Spleen (tissue), 11 donors: ENCODE measurements at regions not wholly inside any gene's neighbourhood (a gene's known extent, or its start where the extent isn't known, plus 50 kb on each side); places are given as distances from the start of the nearest gene placed in this dataset.

Experiments used
- DNase-seq: peaks from one replicate; pipeline ENCODE4 v3.0.0-alpha.2; 2020
- H3K27ac ChIP-seq, 8 donors: fragments of 200-600 bp; sonication (generic) in 7 of 8; 1 replicate in 4 of 8; 2 replicates in 4 of 8; pipeline versions ENCODE4 v1.5.0 to v1.8.0; 2016 to 2021; ENCODE audit warnings: inconsistent platforms in 4 of 8, mild to moderate bottlenecking in 4 of 8, moderate library complexity in 1 of 8
- H3K27me3 ChIP-seq, 7 donors: fragments of 200-600 bp; sonication (generic) in 6 of 7; replicated peaks in 1 of 7; 1 replicate in 4 of 7; 2 replicates in 3 of 7; pipeline versions ENCODE4 v1.5.0 to v1.8.0; 2016 to 2021; ENCODE audit warnings: inconsistent platforms in 3 of 7, mild to moderate bottlenecking in 1 of 7
- H3K36me3 ChIP-seq, 6 donors: fragments of 200-600 bp; sonication (generic) in 5 of 6; 1 replicate in 4 of 6; 2 replicates in 2 of 6; pipeline versions ENCODE4 v1.5.0 to v1.8.0; 2016 to 2021; ENCODE audit warnings: inconsistent platforms in 2 of 6
- H3K4me1 ChIP-seq, 6 donors: fragments of 200-600 bp; sonication (generic) in 5 of 6; 1 replicate in 3 of 6; 2 replicates in 3 of 6; pipeline versions ENCODE4 v1.5.0 to v1.8.0; 2016 to 2021; ENCODE audit warnings: inconsistent platforms in 3 of 6
- H3K4me3 ChIP-seq, 8 donors: fragments of 200-600 bp; sonication (generic) in 7 of 8; 1 replicate in 4 of 8; 2 replicates in 4 of 8; pipeline versions ENCODE4 v1.5.0 to v1.8.0; 2016 to 2021; ENCODE audit warnings: inconsistent platforms in 4 of 8, mild to moderate bottlenecking in 4 of 8, moderate library complexity in 2 of 8
- H3K9me3 ChIP-seq, 8 donors: fragments of 200-600 bp; sonication (generic) in 7 of 8; 1 replicate in 4 of 8; 2 replicates in 4 of 8; pipeline versions ENCODE4 v1.5.0 to v1.8.0; 2016 to 2021; ENCODE audit warnings: inconsistent platforms in 4 of 8
- CTCF ChIP-seq, 11 experiments: fragments of 200-600 bp in 7 of 11; fragments of 450-650 bp in 4 of 11; sonication (generic) in 4 of 11; IDR thresholded peaks in 8 of 11; conservative IDR thresholded peaks in 3 of 11; 1 replicate in 7 of 11; 2 replicates in 4 of 11; pipeline versions ENCODE4 v1.4.0 to v1.8.0; 2016 to 2021; ENCODE audit warnings: antibody characterized with exemption in 11 of 11, inconsistent platforms in 4 of 11, mild to moderate bottlenecking in 1 of 11
- POLR2A ChIP-seq, 3 donors: fragments of 450-650 bp; IDR thresholded peaks; one replicate each; pipeline ENCODE4 v1.5.1; 2017; ENCODE audit warnings: antibody characterized with exemption in 3 of 3, mild to moderate bottlenecking in 1 of 3
- POLR2AphosphoS5 ChIP-seq, 3 donors: sonication (generic); formaldehyde crosslinking; IDR thresholded peaks; one replicate each; pipeline ENCODE4 v1.5.1; 2017; ENCODE audit warnings: antibody characterized with exemption in 3 of 3
- WGBS, 5 donors: extraction: QIAGEN DNeasy Blood & Tissue Kit in 3 of 5; methylation state at CpG; one replicate each; pipeline versions ENCODE4 v1.1.5 to v1.1.7; 2013 to 2018; 5-methylcytosine and 5-hydroxymethylcytosine counted together
- intact Hi-C: fragments of 100-400 bp; cut with DNase I; formaldehyde crosslinking; loops from one replicate; pipeline ENCODE4 v1.15.0; 2023; ENCODE audit warnings: low total_unique reads
- donor health status: healthy with polysubstance abuse.
- donor health status: DM: no; HTN: no; CAD: no; lungs with moderate emphysema.
- donor health status: DM: no; HTN: no; CAD: no.
- donor health status: Bipolar disorder and iron deficiency.
- donor health status: healthy.
- donor health status: DM: no; HTN: no; CAD: no.
- donor health status: DM: yes; HTN: yes; CAD: no.

DNA sequence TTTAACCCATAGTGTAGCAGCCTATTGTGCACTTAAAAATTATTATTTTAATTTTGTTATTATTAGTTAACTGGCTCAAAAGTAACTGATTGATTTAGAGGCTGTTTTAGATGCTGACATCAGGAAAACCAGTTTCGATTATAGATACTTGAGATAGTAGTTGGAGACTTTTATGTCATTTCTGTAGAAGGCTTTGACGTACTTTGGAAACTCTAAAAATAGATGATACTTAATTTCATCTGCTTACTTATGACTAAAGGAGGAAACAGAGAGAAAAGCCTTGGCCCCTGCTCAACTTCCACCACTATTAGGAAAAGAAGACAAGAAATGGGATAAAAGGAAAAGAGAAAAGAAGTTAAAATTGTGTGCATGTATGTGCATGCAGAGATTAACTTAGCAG is 219.3 kb upstream of the HMGA2 start:
- no peak overlapping the region for H3K4me3 ChIP-seq
- H3K27ac ChIP-seq, result no peak overlapping the region
- peaks cover 0 to 12% (median 0%) of the 10 kb centered on the region in 7 donors for H3K27me3 ChIP-seq
- H3K9me3 ChIP-seq, result peaks cover 0 to 15% (median 4%) of the 10 kb centered on the region in 8 donors
- no peaks in the 10 kb centered on the region for H3K36me3 ChIP-seq
- intact Hi-C loops, result no loop called here
- TF ChIP-seq POLR2A (IDR thresholded peaks at IDR 0.05), result no peak
- TF ChIP-seq CTCF (IDR thresholded peaks at IDR 0.05 in 8 of 11, conservative IDR thresholded peaks at IDR 0.05 in 3 of 11), result no peak
- no peak for TF ChIP-seq POLR2AphosphoS5 (IDR thresholded peaks at IDR 0.05)
- WGBS, 5 donors, result 43 to 72% (median 65%) methylated on average over 2 of the region's 2 CpGs
- DNase-seq, result no peak
- peaks cover 0 to 16% (median 0%) of the 10 kb centered on the region in 6 donors for H3K4me1 ChIP-seq

DNA sequence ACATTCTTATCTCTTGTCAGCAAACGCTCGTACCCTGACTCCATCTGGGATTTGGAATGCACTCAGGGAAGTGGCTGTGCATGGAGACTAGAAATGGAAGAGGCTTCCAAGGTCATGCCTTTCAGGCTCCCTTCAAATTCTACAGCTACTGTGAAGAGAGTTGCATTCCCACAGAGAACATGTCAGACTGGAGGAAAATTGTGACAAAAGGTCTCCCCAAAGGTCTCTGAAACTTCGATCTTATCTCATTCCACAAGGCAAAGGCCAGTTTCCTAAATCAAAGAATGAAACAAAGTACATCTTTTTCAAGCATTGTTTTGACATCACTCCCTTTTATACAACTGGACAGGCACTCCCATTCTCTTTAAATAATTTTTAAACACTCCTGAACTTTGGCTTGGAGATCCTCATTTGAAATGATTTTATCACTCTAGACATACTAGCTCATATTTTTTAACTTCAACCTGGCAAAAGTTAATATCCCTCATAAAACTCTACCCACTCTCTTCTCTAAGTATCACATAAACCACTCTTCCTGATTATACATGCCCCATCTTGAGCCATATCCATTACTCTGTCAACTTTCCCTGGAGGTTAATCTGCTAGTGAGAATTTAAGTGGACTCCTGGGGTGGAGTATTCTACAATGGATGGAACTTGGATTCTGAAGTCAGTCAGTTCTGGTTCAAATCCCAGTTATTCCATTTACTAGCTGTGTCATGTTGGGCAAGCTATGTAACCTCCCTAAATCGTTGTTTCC is 218.1 kb upstream of the HMGA2 start:
- H3K4me1 ChIP-seq, result peaks cover 0 to 16% (median 0%) of the 10 kb centered on the region in 6 donors
- no peak for DNase-seq
- no peaks in the 10 kb centered on the region for H3K36me3 ChIP-seq
- no peak overlapping the region for H3K27ac ChIP-seq
- peaks cover 0 to 15% (median 4%) of the 10 kb centered on the region in 8 donors for H3K9me3 ChIP-seq
- no peak overlapping the region for H3K4me3 ChIP-seq
- H3K27me3 ChIP-seq, result peaks cover 0 to 5% (median 0%) of the 10 kb centered on the region in 7 donors
- no peak for TF ChIP-seq POLR2AphosphoS5 (IDR thresholded peaks at IDR 0.05)
- TF ChIP-seq CTCF (IDR thresholded peaks at IDR 0.05 in 8 of 11, conservative IDR thresholded peaks at IDR 0.05 in 3 of 11), result no peak
- no peak for TF ChIP-seq POLR2A (IDR thresholded peaks at IDR 0.05)
- 62 to 73% (median 68%) methylated on average over 4 of the region's 4 CpGs for WGBS, 5 donors
- intact Hi-C loops, result no loop called here

DNA sequence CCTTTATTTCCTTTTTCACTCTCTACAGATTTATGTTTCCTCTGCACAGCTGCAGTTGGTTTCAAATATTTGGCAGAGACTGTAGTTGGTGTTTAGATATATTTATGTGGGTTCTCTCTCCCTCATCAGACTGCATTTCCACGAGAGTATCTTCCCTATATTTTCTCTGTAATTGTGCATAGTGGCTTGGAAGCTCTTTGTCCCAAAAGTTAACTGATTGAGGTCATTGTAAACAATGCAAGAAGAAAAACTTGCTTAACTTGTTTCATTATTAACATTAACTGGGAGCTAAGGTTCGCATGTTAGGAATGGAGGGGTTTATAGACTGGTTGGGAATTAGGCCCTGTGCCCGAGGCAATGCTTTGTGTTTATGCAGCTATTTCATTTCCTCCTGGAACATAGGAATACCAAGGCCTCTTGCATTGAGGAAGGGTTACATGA is 216.9 kb upstream of the HMGA2 start:
- peaks cover 0 to 15% (median 4%) of the 10 kb centered on the region in 8 donors for H3K9me3 ChIP-seq
- peaks cover 0 to 12% (median 0%) of the 10 kb centered on the region in 6 donors for H3K4me1 ChIP-seq
- no peak for DNase-seq
- intact Hi-C loops, result no loop called here
- WGBS, 5 donors, result 63 to 67% (median 65%) methylated on average over 3 of the region's 3 CpGs
- no peaks in the 10 kb centered on the region for H3K36me3 ChIP-seq
- peaks cover 0 to 5% (median 0%) of the 10 kb centered on the region in 7 donors for H3K27me3 ChIP-seq
- TF ChIP-seq POLR2AphosphoS5 (IDR thresholded peaks at IDR 0.05), result no peak
- TF ChIP-seq CTCF (IDR thresholded peaks at IDR 0.05 in 8 of 11, conservative IDR thresholded peaks at IDR 0.05 in 3 of 11), result no peak
- TF ChIP-seq POLR2A (IDR thresholded peaks at IDR 0.05), result no peak
- no peak overlapping the region for H3K4me3 ChIP-seq
- H3K27ac ChIP-seq, result no peak overlapping the region

DNA sequence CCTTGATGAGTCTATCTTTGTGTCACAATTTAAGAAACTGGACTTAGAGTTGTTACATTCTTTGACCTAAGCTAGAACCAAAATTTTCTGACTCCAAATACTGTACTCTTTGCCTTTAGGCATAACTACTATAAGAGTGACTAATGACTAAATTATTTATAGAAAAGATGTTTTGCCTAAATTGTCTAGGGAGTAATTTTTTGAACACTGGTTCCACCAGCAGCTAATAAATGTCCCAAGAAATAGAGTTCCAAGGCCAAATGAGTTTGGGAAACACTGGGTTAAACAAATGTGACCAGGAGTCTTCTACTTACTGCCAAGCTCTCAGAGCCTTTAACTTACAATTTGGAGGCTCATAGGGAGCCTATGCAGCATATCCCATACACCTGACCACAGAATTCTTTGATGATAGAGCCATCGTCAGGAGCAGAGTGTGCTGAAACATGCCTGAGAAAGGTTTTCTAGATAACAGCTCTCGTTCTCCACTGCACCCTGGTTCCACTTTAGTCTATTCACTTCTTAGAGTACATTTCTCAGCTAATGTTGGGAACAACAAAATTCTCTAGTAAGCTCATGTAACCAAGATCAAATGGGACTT is 215.9 kb upstream of the HMGA2 start:
- WGBS, 5 donors, result 76 to 95% (median 86%) methylated on average over 2 of the region's 2 CpGs
- intact Hi-C loops, result no loop called here
- TF ChIP-seq CTCF (IDR thresholded peaks at IDR 0.05 in 8 of 11, conservative IDR thresholded peaks at IDR 0.05 in 3 of 11) (no peak), POLR2AphosphoS5 (IDR thresholded peaks at IDR 0.05) (no peak), POLR2A (IDR thresholded peaks at IDR 0.05) (no peak)
- H3K9me3 ChIP-seq, result peaks cover 0 to 15% (median 4%) of the 10 kb centered on the region in 8 donors
- no peak overlapping the region for H3K27ac ChIP-seq
- H3K27me3 ChIP-seq, result no peaks in the 10 kb centered on the region
- peaks cover 0 to 2% (median 0%) of the 10 kb centered on the region in 6 donors for H3K4me1 ChIP-seq
- no peak overlapping the region for H3K4me3 ChIP-seq
- H3K36me3 ChIP-seq, result no peaks in the 10 kb centered on the region
- no peak for DNase-seq
